Uterus (tissue), 2 donors: ENCODE measurements at regions not wholly inside any gene's neighbourhood (a gene's known extent, or its start where the extent isn't known, plus 50 kb on each side); places are given as distances from the start of the nearest gene placed in this dataset.

Source experiments
- CTCF ChIP-seq, 4 experiments: fragments of 200-600 bp in 2 of 4; fragments of 450-650 bp in 2 of 4; sonication (generic) in 2 of 4; IDR thresholded peaks; one replicate each; pipeline ENCODE4 v1.5.1; 2016 to 2019; ENCODE audit warnings: antibody characterized with exemption in 4 of 4, mild to moderate bottlenecking in 2 of 4, moderate library complexity in 1 of 4
- POLR2A ChIP-seq, 2 donors: fragments of 450-650 bp; IDR thresholded peaks; one replicate each; pipeline ENCODE4 v1.6.1; 2016; ENCODE audit warnings: antibody characterized with exemption in 2 of 2, mild to moderate bottlenecking in 1 of 2, moderate library complexity in 1 of 2

DNA sequence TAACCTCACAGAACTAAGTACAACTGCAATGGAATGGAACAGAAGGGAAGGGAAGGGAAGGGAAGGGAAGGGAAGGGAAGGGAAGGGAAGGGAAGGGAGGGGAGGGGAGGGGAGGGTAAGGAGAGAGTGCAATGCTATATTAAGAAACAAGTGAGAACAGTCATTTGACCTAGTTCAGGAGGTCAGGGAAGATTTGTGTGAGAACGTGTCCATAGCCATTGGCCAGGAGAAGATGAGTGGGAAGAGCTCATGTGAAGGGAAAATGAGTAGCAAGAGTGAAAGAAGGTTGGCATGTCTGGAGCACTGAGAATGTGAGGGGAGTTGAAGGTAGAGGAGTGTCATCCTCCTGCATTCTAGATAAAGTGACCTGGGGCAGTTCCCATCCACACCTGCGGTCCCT lies 481.6 kb downstream of the IRS1 start:
- no peak for TF ChIP-seq CTCF (IDR thresholded peaks at IDR 0.05)
- no peak for TF ChIP-seq POLR2A (IDR thresholded peaks at IDR 0.05)
